ENCODE measurements at regions not wholly inside any gene's neighbourhood (a gene's known extent, or its start where the extent isn't known, plus 50 kb on each side); places are given as distances from the start of the nearest gene placed in this dataset.
"Not testable (repeated sequence)": the region's sequence is repeated elsewhere in the genome, so short reads cannot be mapped to it uniquely, and the experiment has no call there.

DNA sequence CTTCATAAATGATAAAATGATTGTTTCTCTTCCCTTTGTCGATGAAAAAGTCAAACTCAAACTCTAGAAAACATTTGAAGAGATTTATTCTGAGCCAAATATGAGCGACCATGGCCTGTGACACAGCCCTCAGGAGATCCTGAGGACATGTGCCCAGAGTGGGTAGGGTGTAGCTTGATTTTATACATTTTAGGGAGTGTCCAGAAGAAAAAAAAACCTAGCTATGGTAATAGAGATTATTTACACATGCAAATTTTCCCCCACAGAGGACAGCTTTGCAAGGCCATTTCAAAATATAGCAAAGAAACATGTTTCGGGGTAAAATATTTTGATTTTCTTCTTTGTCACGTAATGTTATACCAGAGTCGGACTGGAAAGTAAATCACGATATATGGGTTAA lies 92.4 kb upstream of the TRIB2 start:
- H3K4me1 Mint-ChIP-seq (ENCODE audit: low read depth), result peaks cover 13% of the 10 kb centered on the region
- H3K27ac Mint-ChIP-seq, result no peak overlapping the region
- TF ChIP-seq CTCF (IDR thresholded peaks at IDR 0.05), result no peak
- peaks cover 10% of the 10 kb centered on the region for H3K27me3 Mint-ChIP-seq (ENCODE audit: insufficient read depth)
- DNase-seq, result no peak
- no peak overlapping the region for H3K4me3 Mint-ChIP-seq
- no peaks in the 10 kb centered on the region for H3K9me3 Mint-ChIP-seq
- H3K36me3 Mint-ChIP-seq (ENCODE audit: low read depth), result no peaks in the 10 kb centered on the region

- Mint-ChIP-seq H3K27ac (no peak overlapping the region), H3K9me3 (no peaks in the 10 kb centered on the region), H3K27me3 (ENCODE audit: insufficient read depth) (peaks cover 10% of the 10 kb centered on the region), H3K4me1 (ENCODE audit: low read depth) (peaks cover 6% of the 10 kb centered on the region), H3K36me3 (ENCODE audit: low read depth) (no peaks in the 10 kb centered on the region), H3K4me3 (no peak overlapping the region)
- TF ChIP-seq CTCF (IDR thresholded peaks at IDR 0.05), result no peak
- no peak for DNase-seq
Observed at GRCh38 chr2:12624905-12625598, 91.7 kb upstream of the TRIB2 start.

GRCh38 chr2:12628541-12628940 lies 88.2 kb upstream of the TRIB2 start:
- not testable (repeated sequence) for H3K9me3 Mint-ChIP-seq; H3K27ac Mint-ChIP-seq; H3K4me1 Mint-ChIP-seq (ENCODE audit: low read depth)

DNA sequence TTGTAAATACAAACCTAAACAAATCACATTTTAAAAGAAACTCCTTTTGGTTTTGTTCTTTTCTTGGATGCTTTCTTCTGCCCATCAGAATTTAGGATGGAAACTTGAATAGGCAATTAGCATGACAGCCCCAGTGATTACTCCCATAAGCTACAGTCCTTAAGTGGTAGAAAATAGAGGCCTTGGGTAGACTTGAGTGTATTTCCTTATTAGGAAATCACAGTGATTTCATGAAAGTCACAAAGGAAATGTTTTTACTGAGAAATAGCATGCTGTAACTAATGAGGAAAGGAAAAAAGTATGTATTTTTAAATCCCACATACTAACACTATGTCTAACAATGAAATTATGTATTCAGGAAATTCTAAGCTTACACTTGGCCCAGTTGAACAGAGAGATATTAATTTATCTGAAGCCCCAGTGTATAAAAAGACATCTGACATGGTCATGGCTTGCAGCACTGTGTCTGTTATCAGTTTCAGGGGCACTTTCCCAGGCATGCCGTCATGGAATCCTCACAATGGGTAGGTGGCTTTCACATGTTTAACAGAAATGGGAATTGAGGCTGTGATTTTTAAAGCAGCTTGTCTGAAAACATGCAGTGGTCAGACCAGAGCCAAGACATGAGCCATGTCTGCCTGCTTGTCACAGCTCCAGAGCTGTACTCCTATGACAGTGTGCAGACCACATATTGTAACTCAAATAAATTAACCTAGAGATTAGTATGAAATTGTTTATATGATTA lies 79.7 kb upstream of the TRIB2 start:
- Mint-ChIP-seq H3K27me3 (ENCODE audit: insufficient read depth) (peaks cover 16% of the 10 kb centered on the region), H3K36me3 (ENCODE audit: low read depth) (no peaks in the 10 kb centered on the region), H3K4me1 (ENCODE audit: low read depth) (peaks cover 12% of the 10 kb centered on the region), H3K4me3 (no peak overlapping the region), H3K27ac (no peak overlapping the region), H3K9me3 (no peaks in the 10 kb centered on the region)
- TF ChIP-seq CTCF (IDR thresholded peaks at IDR 0.05), result no peak
- DNase-seq, result no peak

More at GRCh38 chr2:12628541-12628940, 88.2 kb upstream of the TRIB2 start:
- not testable (repeated sequence) for H3K4me3 Mint-ChIP-seq; DNase-seq; H3K36me3 Mint-ChIP-seq (ENCODE audit: low read depth)
- peaks cover 14% of the 10 kb centered on the region for H3K27me3 Mint-ChIP-seq (ENCODE audit: insufficient read depth)

- Mint-ChIP-seq H3K9me3 (no peaks in the 10 kb centered on the region), H3K4me1 (ENCODE audit: low read depth) (peaks cover 12% of the 10 kb centered on the region), H3K4me3 (no peak overlapping the region), H3K36me3 (ENCODE audit: low read depth) (no peaks in the 10 kb centered on the region), H3K27me3 (ENCODE audit: insufficient read depth) (peaks cover 16% of the 10 kb centered on the region), H3K27ac (no peak overlapping the region)
- TF ChIP-seq CTCF (IDR thresholded peaks at IDR 0.05), result no peak
- DNase-seq, result peak; percentile 30
Observed at GRCh38 chr2:12637754-12638153, 79.0 kb upstream of the TRIB2 start.

DNA sequence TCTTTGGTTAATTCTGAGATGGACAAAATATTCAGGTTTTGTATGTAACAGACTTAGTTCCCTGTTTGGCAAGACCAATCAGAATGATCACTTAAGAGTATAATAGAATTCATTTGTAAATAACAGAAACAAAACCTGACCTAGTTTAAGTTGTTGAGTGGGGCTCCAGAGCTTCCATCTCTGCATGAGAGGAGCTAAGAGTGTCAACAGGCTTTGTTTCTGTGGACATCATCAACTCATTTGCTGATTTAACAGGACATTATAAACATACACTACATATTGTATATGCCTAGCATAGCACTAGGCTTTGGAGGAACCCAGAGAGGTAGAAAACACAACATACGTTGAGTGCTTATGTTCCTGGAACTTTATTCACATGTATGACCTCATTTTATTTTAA lies 75.3 kb upstream of the TRIB2 start:
- H3K36me3 Mint-ChIP-seq (ENCODE audit: low read depth), result peaks cover 7% of the 10 kb centered on the region; the same call in 1 of the 2 replicates
- peaks cover 23% of the 10 kb centered on the region for H3K27me3 Mint-ChIP-seq (ENCODE audit: insufficient read depth)
- no peak overlapping the region for H3K27ac Mint-ChIP-seq
- peaks cover 12% of the 10 kb centered on the region for H3K4me1 Mint-ChIP-seq (ENCODE audit: low read depth)
- H3K4me3 Mint-ChIP-seq, result no peak overlapping the region
- peaks cover 8% of the 10 kb centered on the region; the same call in 1 of the 2 replicates for H3K9me3 Mint-ChIP-seq
- TF ChIP-seq CTCF (IDR thresholded peaks at IDR 0.05), result no peak
- no peak for DNase-seq

Data from HFFc6 (cell line).